AG04450 (cell line): ENCODE measurements at regions not wholly inside any gene's neighbourhood (a gene's known extent, or its start where the extent isn't known, plus 50 kb on each side); places are given as distances from the start of the nearest gene placed in this dataset.

Source experiments
- CTCF ChIA-PET: fragments of 300-600, 350-600 bp; formaldehyde crosslinking; extraction: SDS; loops from one replicate; lab custom pipeline; 2022; ENCODE audit warnings: antibody characterized with exemption, inconsistent platforms; lab: Charles Lee
- POLR2A ChIA-PET: fragments of 350-600 bp; formaldehyde crosslinking; extraction: SDS; loops from one replicate; lab custom pipeline; 2021; ENCODE audit warnings: antibody characterized with exemption, inconsistent platforms; lab: Yijun Ruan, JAX
- DNase-seq: peaks from one replicate; pipeline ENCODE4 v3.0.0-alpha.2; 2011; ENCODE audit warnings: low read depth, low spot score
- H3K27ac ChIP-seq: one replicate; pipeline ENCODE4 v1.5.1; 2012; ENCODE audit warnings: low read depth, low read length, control low read depth
- H3K27me3 ChIP-seq: one replicate; pipeline ENCODE4 v1.6.0; 2012; ENCODE audit warnings: low read length; ENCODE audit not compliant: control insufficient read depth, insufficient read depth
- H3K4me3 ChIP-seq: 2 replicates; pipeline ENCODE4 v1.5.1; 2011; ENCODE audit warnings: mild to moderate bottlenecking, low read depth, low read length, control low read depth
- H3K9me3 ChIP-seq: 2 replicates; pipeline ENCODE4 v1.5.1; 2012; ENCODE audit warnings: low read length; ENCODE audit not compliant: control insufficient read depth, insufficient read depth
- TF ChIP-seq, protein P1 (sequence below): IDR thresholded peaks from 2 replicates; pipeline ENCODE4 v1.5.1; 2011; ENCODE audit warnings: low read depth, low read length, control low read depth, inconsistent platforms

DNA sequence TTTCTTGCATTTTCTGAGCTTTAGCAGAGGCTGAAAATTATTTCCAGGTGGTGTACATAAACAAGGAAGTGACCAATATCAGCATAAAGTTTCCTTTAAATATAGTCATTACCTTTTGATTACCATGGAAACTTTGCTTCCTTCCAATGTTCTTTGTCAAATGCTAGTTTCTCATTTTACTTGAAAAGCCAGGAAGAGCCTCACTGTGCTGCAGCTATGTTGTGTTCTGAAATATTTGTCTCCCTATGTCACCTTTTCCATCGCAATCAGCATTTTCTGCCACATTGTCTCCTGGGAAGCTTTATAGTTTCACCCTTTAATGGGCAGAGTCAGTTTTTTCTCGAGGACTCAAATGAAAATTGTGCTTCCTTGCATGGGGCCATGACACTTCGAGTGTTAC lies 496.0 kb downstream of the CDH8 start:
- H3K9me3 ChIP-seq = peaks cover 6% of the 10 kb centered on the region
- CTCF ChIA-PET = no interaction called here
- TF ChIP-seq, protein P1, sequence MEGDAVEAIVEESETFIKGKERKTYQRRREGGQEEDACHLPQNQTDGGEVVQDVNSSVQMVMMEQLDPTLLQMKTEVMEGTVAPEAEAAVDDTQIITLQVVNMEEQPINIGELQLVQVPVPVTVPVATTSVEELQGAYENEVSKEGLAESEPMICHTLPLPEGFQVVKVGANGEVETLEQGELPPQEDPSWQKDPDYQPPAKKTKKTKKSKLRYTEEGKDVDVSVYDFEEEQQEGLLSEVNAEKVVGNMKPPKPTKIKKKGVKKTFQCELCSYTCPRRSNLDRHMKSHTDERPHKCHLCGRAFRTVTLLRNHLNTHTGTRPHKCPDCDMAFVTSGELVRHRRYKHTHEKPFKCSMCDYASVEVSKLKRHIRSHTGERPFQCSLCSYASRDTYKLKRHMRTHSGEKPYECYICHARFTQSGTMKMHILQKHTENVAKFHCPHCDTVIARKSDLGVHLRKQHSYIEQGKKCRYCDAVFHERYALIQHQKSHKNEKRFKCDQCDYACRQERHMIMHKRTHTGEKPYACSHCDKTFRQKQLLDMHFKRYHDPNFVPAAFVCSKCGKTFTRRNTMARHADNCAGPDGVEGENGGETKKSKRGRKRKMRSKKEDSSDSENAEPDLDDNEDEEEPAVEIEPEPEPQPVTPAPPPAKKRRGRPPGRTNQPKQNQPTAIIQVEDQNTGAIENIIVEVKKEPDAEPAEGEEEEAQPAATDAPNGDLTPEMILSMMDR = no peak
- no peak overlapping the region for H3K4me3 ChIP-seq
- no peak overlapping the region for H3K27ac ChIP-seq
- DNase-seq = no peak
- no peaks in the 10 kb centered on the region for H3K27me3 ChIP-seq
- POLR2A ChIA-PET = no interaction called here

DNA sequence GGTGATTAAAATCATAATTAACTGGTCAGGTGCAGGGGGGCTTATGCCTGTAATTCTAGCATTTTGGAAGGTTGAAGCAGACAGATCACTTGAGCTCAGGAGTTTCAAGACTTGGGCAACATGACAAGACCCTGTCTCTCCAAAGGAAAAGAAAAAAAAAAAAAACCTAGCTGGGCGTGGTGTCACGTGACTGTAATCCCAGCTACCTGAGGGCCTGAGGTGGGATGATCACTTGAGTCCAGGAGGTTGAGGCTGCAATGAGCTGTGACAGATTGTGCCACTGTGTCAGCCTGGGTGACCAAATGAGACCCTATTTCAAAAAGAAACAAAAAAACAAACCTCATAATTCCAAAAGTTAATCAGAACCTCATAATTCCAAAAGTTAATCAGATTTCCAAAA lies 505.5 kb downstream of the CDH8 start:
- Histone ChIP-seq H3K9me3 (no peaks in the 10 kb centered on the region), H3K27me3 (no peaks in the 10 kb centered on the region), H3K4me3 (no peak overlapping the region), H3K27ac (no peak overlapping the region)
- CTCF ChIA-PET = no interaction called here
- POLR2A ChIA-PET = no interaction called here
- no peak for DNase-seq
- TF ChIP-seq, protein P1 = no peak

DNA sequence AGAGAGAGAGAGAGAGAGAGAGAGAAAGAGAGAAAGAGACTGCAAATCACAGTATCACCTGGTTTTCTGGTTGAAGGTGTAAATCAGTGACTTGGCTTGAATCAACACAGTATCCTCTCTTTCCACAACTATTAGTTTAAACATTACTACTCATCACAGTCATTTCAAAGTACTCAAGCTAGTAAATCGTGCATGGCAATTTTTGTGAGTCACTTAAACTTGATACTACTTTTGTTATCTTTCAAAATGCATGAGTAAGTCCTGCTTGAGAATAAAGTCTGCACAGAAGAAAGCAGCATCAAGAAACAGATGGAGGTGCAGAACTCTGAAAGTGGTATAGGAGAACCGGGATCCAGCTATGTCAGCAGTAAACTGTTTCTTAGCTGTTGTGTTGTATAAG lies 535.4 kb downstream of the CDH8 start:
- CTCF ChIA-PET = no interaction called here
- POLR2A ChIA-PET = no interaction called here

GRCh38 chr16:61480250-61480649 lies 556.0 kb downstream of the CDH8 start:
- no peak overlapping the region for H3K4me3 ChIP-seq
- H3K27me3 ChIP-seq = no peaks in the 10 kb centered on the region
- DNase-seq = no peak
- TF ChIP-seq, protein P1 = no peak
- CTCF ChIA-PET = no interaction called here
- H3K9me3 ChIP-seq = no peaks in the 10 kb centered on the region
- H3K27ac ChIP-seq = no peak overlapping the region
- POLR2A ChIA-PET = no interaction called here

More for the DNA sequence above, 535.4 kb downstream of the CDH8 start:
- Histone ChIP-seq H3K27ac (no peak overlapping the region), H3K9me3 (peaks cover 11% of the 10 kb centered on the region; the same call in 1 of the 2 replicates), H3K4me3 (no peak overlapping the region), H3K27me3 (no peaks in the 10 kb centered on the region)
- TF ChIP-seq, protein P1 = no peak
- DNase-seq = no peak

DNA sequence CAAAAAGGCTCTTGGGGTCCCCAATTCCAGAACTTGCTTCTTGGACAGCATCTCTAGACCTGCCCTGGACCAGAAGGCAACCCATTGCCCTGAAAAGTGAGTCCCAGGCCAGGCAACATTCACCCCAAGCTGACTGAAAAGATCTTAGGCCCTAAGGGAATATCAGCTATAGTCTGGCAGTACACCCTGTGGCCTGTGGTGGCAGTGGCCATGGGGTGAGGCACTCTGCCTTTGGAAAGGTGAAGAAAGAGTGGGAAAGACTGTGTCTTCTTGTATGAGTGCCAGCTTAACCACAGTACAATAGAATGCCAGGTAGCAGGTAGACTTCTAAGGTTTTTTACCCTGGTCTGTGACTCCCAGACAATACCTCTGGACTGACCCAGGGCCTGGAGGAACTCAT lies 564.5 kb downstream of the CDH8 start:
- Histone ChIP-seq H3K27me3 (no peaks in the 10 kb centered on the region), H3K4me3 (no peak overlapping the region), H3K27ac (no peak overlapping the region), H3K9me3 (peaks cover 18% of the 10 kb centered on the region)
- CTCF ChIA-PET = no interaction called here
- TF ChIP-seq, protein P1 = no peak
- DNase-seq = no peak
- POLR2A ChIA-PET = no interaction called here
